Neural crest cell (in vitro differentiated cells): ENCODE measurements at regions not wholly inside any gene's neighbourhood (a gene's known extent, or its start where the extent isn't known, plus 50 kb on each side); places are given as distances from the start of the nearest gene placed in this dataset.
"Not testable (repeated sequence)": the region's sequence is repeated elsewhere in the genome, so short reads cannot be mapped to it uniquely, and the experiment has no call there.

Experiments used
- DNase-seq: peaks from one replicate; pipeline ENCODE4 v3.0.0; 2021; ENCODE audit warnings: low read depth, mixed read lengths, low spot score
- H3K27ac Mint-ChIP-seq: one replicate; pipeline ENCODE4 v1.8.0; 2021; ENCODE audit warnings: mild to moderate bottlenecking, mixed read lengths; ENCODE audit not compliant: unreplicated experiment
- H3K27me3 Mint-ChIP-seq: 2 replicates; pipeline ENCODE4 v1.8.0; 2021; ENCODE audit warnings: low read depth, mild to moderate bottlenecking, mixed read lengths
- H3K36me3 Mint-ChIP-seq: 2 replicates; pipeline ENCODE4 v1.8.0; 2021; ENCODE audit warnings: low read depth, mild to moderate bottlenecking, mixed read lengths
- H3K4me1 Mint-ChIP-seq: 2 replicates; pipeline ENCODE4 v1.8.0; 2021; ENCODE audit warnings: mixed read lengths
- H3K4me3 Mint-ChIP-seq: one replicate; pipeline ENCODE4 v1.8.0; 2021; ENCODE audit warnings: mild to moderate bottlenecking, mixed read lengths
- H3K9me3 Mint-ChIP-seq: 2 replicates; pipeline ENCODE4 v1.8.0; 2021; ENCODE audit warnings: mixed read lengths
- TF ChIP-seq, protein P1 (sequence below): fragments of 200-600 bp; sonication (generic); conservative IDR thresholded peaks from 2 replicates; pipeline ENCODE4 v1.5.0; 2021; ENCODE audit warnings: antibody characterized with exemption, mild to moderate bottlenecking

DNA sequence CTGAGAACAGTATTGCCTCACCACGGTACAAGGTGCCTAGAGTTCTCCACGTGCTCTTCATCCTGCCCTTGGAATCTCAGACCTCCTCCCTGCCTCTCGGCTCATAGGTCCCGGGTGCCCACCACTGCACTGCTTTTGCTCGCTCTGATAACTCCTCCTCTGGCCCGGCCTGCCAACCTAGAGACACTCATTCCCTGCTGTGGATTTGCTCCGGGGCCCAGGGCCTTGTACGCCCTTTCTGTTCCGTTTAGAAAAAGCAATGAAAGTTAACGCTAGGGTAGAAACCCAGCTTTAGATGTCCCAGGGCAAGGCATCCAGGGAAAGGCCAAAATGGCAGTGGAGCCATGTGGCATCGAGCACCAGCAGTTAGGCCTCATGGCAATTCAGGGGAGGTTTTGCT lies 253.9 kb downstream of the VAPA start:
- Mint-ChIP-seq H3K27me3 (no peaks in the 10 kb centered on the region), H3K9me3 (no peaks in the 10 kb centered on the region), H3K27ac (no peak overlapping the region), H3K4me3 (no peak overlapping the region), H3K36me3 (no peaks in the 10 kb centered on the region), H3K4me1 (peaks cover 8% of the 10 kb centered on the region)
- TF ChIP-seq, protein P1, sequence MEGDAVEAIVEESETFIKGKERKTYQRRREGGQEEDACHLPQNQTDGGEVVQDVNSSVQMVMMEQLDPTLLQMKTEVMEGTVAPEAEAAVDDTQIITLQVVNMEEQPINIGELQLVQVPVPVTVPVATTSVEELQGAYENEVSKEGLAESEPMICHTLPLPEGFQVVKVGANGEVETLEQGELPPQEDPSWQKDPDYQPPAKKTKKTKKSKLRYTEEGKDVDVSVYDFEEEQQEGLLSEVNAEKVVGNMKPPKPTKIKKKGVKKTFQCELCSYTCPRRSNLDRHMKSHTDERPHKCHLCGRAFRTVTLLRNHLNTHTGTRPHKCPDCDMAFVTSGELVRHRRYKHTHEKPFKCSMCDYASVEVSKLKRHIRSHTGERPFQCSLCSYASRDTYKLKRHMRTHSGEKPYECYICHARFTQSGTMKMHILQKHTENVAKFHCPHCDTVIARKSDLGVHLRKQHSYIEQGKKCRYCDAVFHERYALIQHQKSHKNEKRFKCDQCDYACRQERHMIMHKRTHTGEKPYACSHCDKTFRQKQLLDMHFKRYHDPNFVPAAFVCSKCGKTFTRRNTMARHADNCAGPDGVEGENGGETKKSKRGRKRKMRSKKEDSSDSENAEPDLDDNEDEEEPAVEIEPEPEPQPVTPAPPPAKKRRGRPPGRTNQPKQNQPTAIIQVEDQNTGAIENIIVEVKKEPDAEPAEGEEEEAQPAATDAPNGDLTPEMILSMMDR, result no peak
- no peak for DNase-seq

DNA sequence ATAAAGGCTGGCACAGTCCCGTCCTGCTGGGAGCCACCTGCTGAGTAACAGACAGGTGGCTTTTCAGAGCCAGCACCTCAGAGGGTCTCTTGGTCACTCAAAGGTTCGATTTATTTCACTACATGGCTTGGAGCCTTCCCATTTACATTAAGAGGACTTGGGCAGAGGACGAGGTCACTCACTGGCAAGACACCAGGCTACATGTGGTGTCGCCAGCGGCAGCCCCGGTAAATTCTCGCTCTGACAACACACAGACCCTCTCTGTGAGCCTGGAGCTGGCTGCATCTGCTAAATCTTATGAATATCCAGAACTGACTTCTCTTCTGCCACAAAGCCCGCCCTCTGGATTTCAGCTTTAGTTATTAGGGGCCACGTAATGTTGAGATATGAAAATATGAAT lies 254.7 kb downstream of the VAPA start:
- Mint-ChIP-seq H3K27ac (no peak overlapping the region), H3K4me1 (peaks cover 8% of the 10 kb centered on the region), H3K27me3 (no peaks in the 10 kb centered on the region), H3K9me3 (no peaks in the 10 kb centered on the region), H3K36me3 (no peaks in the 10 kb centered on the region), H3K4me3 (no peak overlapping the region)
- TF ChIP-seq, protein P1, result no peak
- no peak for DNase-seq

DNA sequence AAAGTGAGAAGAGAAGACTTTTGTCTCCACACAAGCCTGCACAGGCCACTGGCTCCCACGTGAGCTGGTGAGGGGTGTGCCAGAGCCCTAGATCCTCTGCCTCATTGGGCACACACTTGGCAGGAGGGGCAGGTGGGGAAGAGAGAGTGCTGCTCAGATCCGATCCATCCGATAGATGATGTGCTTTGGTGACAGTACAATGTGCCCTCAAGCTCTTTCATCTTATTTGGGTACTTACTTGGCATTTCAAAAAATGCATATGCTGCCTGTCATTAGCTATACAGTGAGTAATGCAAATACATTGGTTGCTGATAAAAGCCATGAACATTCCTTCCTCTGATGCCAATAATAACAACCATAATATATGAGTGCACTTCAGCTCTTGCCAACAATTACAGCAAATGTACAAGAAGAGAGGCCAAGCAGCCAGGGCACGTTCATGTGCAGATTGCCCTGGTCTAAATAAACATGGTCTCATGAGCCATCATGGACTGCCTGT lies 255.3 kb downstream of the VAPA start:
- H3K4me3 Mint-ChIP-seq, result no peak overlapping the region

DNA sequence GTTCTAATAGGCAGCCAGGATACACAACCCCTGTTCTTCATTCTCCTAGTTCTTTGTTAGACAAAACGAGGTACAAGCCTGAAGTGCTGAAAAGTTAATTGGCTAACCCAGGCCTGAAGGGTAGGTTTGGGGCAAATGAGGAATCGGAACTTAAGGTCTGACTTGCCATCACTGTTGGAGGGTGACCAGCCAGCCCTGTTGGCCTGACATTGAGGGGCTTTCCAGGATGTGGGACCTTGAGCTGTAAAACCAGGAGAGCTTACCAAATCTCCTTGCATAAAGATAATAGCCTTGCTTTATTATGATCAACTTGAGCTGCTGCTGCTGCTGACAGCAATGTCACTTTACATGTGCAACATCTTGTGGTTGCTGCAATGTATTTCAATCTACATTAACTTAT lies 256.0 kb downstream of the VAPA start:
- Mint-ChIP-seq H3K9me3 (no peaks in the 10 kb centered on the region), H3K27me3 (no peaks in the 10 kb centered on the region), H3K27ac (no peak overlapping the region), H3K36me3 (no peaks in the 10 kb centered on the region), H3K4me3 (no peak overlapping the region), H3K4me1 (peaks cover 8% of the 10 kb centered on the region)
- no peak for DNase-seq
- TF ChIP-seq, protein P1, result no peak

More for the DNA sequence above, 255.3 kb downstream of the VAPA start:
- TF ChIP-seq, protein P1, result no peak
- no peaks in the 10 kb centered on the region for H3K36me3 Mint-ChIP-seq
- H3K9me3 Mint-ChIP-seq, result no peaks in the 10 kb centered on the region
- H3K27me3 Mint-ChIP-seq, result no peaks in the 10 kb centered on the region
- no peak overlapping the region for H3K27ac Mint-ChIP-seq
- DNase-seq, result no peak
- H3K4me1 Mint-ChIP-seq, result peaks cover 8% of the 10 kb centered on the region

DNA sequence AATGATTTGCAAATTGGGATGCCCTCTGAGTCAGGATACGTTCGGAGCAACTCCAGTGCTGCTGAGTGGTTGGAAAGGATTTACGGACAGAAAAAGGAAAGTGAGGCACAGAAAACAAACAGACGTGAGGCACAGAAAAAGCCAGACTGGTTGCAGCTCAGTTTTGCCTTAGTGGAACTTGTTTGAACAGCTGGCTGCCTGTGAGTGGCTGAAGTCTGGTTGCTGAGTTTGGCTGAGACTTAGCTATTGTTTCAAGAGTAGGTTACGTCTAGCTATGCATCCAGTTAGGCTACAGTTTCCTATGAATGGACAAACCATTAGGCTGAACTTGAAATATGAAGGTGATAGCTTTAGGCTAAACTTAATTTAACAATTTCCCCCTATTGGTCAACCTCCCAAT lies 256.6 kb downstream of the VAPA start:
- Mint-ChIP-seq H3K4me3 (no peak overlapping the region), H3K27me3 (peaks cover 3% of the 10 kb centered on the region), H3K36me3 (no peaks in the 10 kb centered on the region), H3K4me1 (peaks cover 8% of the 10 kb centered on the region), H3K9me3 (no peaks in the 10 kb centered on the region), H3K27ac (no peak overlapping the region)
- TF ChIP-seq, protein P1, result no peak
- no peak for DNase-seq

DNA sequence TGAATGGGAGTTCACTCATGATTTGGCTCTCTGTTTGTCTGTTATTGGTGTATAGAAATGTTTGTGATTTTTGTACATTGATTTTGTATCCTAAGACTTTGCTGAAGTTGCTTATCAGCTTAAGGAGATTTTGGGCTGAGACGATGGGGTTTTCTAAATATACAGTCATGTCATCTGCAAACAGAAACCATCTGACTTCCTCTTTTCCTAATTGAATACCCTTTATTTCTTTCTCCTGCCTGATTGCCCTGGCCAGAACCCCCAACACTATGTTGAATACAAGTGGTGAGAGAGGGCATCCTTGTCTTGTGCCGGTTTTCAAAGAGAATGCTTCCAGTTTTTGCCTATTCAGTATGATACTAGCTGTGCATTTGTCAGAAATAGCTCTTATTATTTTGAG lies 261.5 kb downstream of the VAPA start:
- H3K4me3 Mint-ChIP-seq, H3K27me3 Mint-ChIP-seq, H3K4me1 Mint-ChIP-seq, H3K27ac Mint-ChIP-seq, H3K36me3 Mint-ChIP-seq, H3K9me3 Mint-ChIP-seq, DNase-seq: not testable (repeated sequence)

DNA sequence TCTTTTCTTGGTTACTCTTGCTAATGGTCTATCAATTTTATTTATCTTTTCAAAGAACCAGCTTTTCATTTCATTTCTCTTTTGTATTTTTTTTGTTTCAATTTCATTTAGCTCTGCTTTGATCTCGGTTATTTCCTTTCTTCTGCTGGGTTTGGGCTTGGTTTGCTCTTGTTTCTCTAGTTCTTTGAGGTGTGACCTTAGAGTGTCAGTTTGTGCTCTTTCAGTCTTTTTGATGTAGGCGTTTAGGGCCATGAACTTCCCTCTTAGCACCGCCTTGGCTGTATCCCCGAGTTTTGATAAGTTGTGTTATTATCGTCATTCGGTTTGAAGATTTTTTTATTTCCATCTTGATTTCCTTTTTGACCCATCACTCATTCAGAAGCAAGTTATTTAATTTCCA lies 265.5 kb downstream of the VAPA start:
- H3K27ac Mint-ChIP-seq, H3K9me3 Mint-ChIP-seq, H3K4me3 Mint-ChIP-seq, H3K4me1 Mint-ChIP-seq, H3K27me3 Mint-ChIP-seq, DNase-seq: not testable (repeated sequence)
- peaks cover 11% of the 10 kb centered on the region for H3K36me3 Mint-ChIP-seq
